Stomach (tissue), 4 donors: ENCODE measurements at regions not wholly inside any gene's neighbourhood (a gene's known extent, or its start where the extent isn't known, plus 50 kb on each side); places are given as distances from the start of the nearest gene placed in this dataset.

Experiments
- EP300 ChIP-seq: sonication (generic); formaldehyde crosslinking; IDR thresholded peaks from one replicate; pipeline ENCODE4 v1.6.1; 2017; ENCODE audit warnings: antibody characterized with exemption
- POLR2A ChIP-seq, 4 donors: fragments of 450-650 bp; IDR thresholded peaks; one replicate each; pipeline ENCODE4 v1.6.1; 2016; ENCODE audit warnings: antibody characterized with exemption in 4 of 4, control low read depth in 2 of 4, mild to moderate bottlenecking in 1 of 4, moderate library complexity in 1 of 4
- POLR2AphosphoS5 ChIP-seq, 3 donors: sonication (generic); formaldehyde crosslinking; IDR thresholded peaks; one replicate each; pipeline ENCODE4 v1.6.1; 2016; ENCODE audit warnings: antibody characterized with exemption in 3 of 3
- TF ChIP-seq, protein P1 (sequence below), 7 experiments: fragments of 450-650 bp in 4 of 7; fragments of 200-600 bp in 3 of 7; sonication (generic) in 3 of 7; IDR thresholded peaks; one replicate each; pipeline ENCODE4 v1.5.1; 2016 to 2019; ENCODE audit warnings: antibody characterized with exemption in 7 of 7, control low read depth in 2 of 7, mild to moderate bottlenecking in 1 of 7

DNA sequence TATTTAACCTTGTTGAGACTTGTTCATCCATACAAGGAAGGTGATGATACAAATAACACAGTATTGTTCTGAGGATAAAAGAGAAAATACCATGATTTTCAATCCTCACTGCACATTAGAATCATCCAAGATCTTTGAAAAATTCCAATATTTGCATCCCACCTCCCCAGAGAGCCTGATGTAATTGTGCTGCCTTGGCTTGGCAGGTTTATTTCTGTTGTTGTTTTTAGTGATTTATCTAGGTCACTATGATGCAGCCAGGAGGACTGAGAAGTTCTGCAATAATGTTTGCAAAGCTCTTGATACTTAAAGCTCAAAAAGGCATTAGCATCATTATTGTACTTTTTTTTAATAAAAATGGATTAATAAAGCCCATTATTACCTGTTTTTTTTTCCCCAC, 67.0 kb upstream of the NMUR2 start:
- TF ChIP-seq, protein P1, sequence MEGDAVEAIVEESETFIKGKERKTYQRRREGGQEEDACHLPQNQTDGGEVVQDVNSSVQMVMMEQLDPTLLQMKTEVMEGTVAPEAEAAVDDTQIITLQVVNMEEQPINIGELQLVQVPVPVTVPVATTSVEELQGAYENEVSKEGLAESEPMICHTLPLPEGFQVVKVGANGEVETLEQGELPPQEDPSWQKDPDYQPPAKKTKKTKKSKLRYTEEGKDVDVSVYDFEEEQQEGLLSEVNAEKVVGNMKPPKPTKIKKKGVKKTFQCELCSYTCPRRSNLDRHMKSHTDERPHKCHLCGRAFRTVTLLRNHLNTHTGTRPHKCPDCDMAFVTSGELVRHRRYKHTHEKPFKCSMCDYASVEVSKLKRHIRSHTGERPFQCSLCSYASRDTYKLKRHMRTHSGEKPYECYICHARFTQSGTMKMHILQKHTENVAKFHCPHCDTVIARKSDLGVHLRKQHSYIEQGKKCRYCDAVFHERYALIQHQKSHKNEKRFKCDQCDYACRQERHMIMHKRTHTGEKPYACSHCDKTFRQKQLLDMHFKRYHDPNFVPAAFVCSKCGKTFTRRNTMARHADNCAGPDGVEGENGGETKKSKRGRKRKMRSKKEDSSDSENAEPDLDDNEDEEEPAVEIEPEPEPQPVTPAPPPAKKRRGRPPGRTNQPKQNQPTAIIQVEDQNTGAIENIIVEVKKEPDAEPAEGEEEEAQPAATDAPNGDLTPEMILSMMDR (IDR thresholded peaks at IDR 0.05) = no peak
- TF ChIP-seq POLR2AphosphoS5 (IDR thresholded peaks at IDR 0.05) = no peak
- TF ChIP-seq POLR2A (IDR thresholded peaks at IDR 0.05) = no peak
- TF ChIP-seq EP300 = no peak
